Neural progenitor cell (in vitro differentiated cells): ENCODE measurements at regions not wholly inside any gene's neighbourhood (a gene's known extent, or its start where the extent isn't known, plus 50 kb on each side); places are given as distances from the start of the nearest gene placed in this dataset.

Experiments
- DNase-seq: peaks from one replicate; pipeline ENCODE4 v3.0.0-alpha.2; 2016; ENCODE audit warnings: low spot score
- H2AFZ ChIP-seq: fragments of 200-600 bp; sonication (generic); replicated peaks from 2 replicates; pipeline ENCODE4 v1.6.1; 2016; ENCODE audit warnings: antibody characterized with exemption
- H3F3A ChIP-seq: fragments of 200-600 bp; sonication (generic); 2 replicates; pipeline ENCODE4 v1.6.1; 2016; ENCODE audit warnings: antibody characterized with exemption, low read depth
- H3K27ac ChIP-seq: fragments of 200-600 bp; sonication (generic); 2 replicates; pipeline ENCODE4 v1.5.1; 2016; ENCODE audit warnings: mild to moderate bottlenecking
- H3K27me3 ChIP-seq: fragments of 200-600 bp; sonication (generic); 2 replicates; pipeline ENCODE4 v1.6.1; 2016; ENCODE audit warnings: mild to moderate bottlenecking, moderate library complexity
- H3K36me3 ChIP-seq: fragments of 200-600 bp; sonication (generic); 2 replicates; pipeline ENCODE4 v1.5.1; 2016
- H3K4me1 ChIP-seq: fragments of 200-600 bp; sonication (generic); 2 replicates; pipeline ENCODE4 v1.6.1; 2016; ENCODE audit warnings: mixed run types
- H3K4me2 ChIP-seq: fragments of 200-600 bp; sonication (generic); 2 replicates; pipeline ENCODE4 v1.6.1; 2016
- H3K4me3 ChIP-seq: fragments of 200-600 bp; sonication (generic); 2 replicates; pipeline ENCODE4 v1.5.1; 2016
- H3K79me2 ChIP-seq: fragments of 200-600 bp; sonication (generic); 2 replicates; pipeline ENCODE4 v1.6.1; 2016; ENCODE audit warnings: low read depth
- H3K9ac ChIP-seq: fragments of 200-600 bp; sonication (generic); 2 replicates; pipeline ENCODE4 v1.6.1; 2016
- H3K9me3 ChIP-seq: fragments of 200-600 bp; sonication (generic); 2 replicates; pipeline ENCODE4 v1.5.1; 2016; ENCODE audit warnings: low read depth
- H4K20me1 ChIP-seq: fragments of 200-600 bp; sonication (generic); 2 replicates; pipeline ENCODE4 v1.6.1; 2016; ENCODE audit warnings: low read depth
- H3K27ac Mint-ChIP-seq: 3 replicates; pipeline ENCODE4 v1.8.0; 2021; ENCODE audit warnings: mixed read lengths
- H3K27me3 Mint-ChIP-seq: 2 replicates; pipeline ENCODE4 v1.8.0; 2022; ENCODE audit warnings: low read depth, mild to moderate bottlenecking, inconsistent platforms, moderate library complexity, mixed read lengths; ENCODE audit not compliant: insufficient read depth
- H3K36me3 Mint-ChIP-seq: 3 replicates; pipeline ENCODE4 v1.8.0; 2021; ENCODE audit warnings: mixed read lengths
- H3K4me1 Mint-ChIP-seq: 3 replicates; pipeline ENCODE4 v1.8.0; 2021; ENCODE audit warnings: mixed read lengths
- H3K4me3 Mint-ChIP-seq: 3 replicates; pipeline ENCODE4 v1.8.0; 2021; ENCODE audit warnings: mild to moderate bottlenecking, moderate library complexity, mixed read lengths
- H3K9me3 Mint-ChIP-seq: 3 replicates; pipeline ENCODE4 v1.8.0; 2020; ENCODE audit warnings: mixed read lengths
- CTCF ChIP-seq: fragments of 200-600 bp; sonication (generic); IDR thresholded peaks from 2 replicates; pipeline ENCODE4 v1.5.1; 2017; ENCODE audit warnings: antibody characterized with exemption, mild to moderate bottlenecking
- EZH2 ChIP-seq: fragments of 200-600 bp; sonication (generic); IDR thresholded peaks from 2 replicates; pipeline ENCODE4 v1.6.1; 2017; ENCODE audit warnings: antibody characterized with exemption, mild to moderate bottlenecking, moderate library complexity
- EZH2phosphoT487 ChIP-seq: fragments of 200-600 bp; sonication (generic); IDR thresholded peaks from 2 replicates; pipeline ENCODE4 v1.6.1; 2017; ENCODE audit warnings: antibody characterized with exemption

- Mint-ChIP-seq H3K4me1 (peaks cover 5% of the 10 kb centered on the region), H3K9me3 (peaks cover 6% of the 10 kb centered on the region), H3K27ac (no peak overlapping the region), H3K4me3 (no peak overlapping the region), H3K27me3 (no peaks in the 10 kb centered on the region), H3K36me3 (no peaks in the 10 kb centered on the region)
- Histone ChIP-seq H3K4me2 (no peak overlapping the region), H3K9ac (no peak overlapping the region), H3K79me2 (no peaks in the 10 kb centered on the region), H3K27me3 (no peaks in the 10 kb centered on the region), H4K20me1 (no peaks in the 10 kb centered on the region), H3K9me3 (no peaks in the 10 kb centered on the region), H3K36me3 (no peaks in the 10 kb centered on the region), H2AFZ (no peak overlapping the region), H3F3A (no peaks in the 10 kb centered on the region), H3K4me3 (no peak overlapping the region), H3K27ac (no peak overlapping the region), H3K4me1 (no peaks in the 10 kb centered on the region)
- TF ChIP-seq EZH2phosphoT487 (no peak), EZH2 (no peak), CTCF (no peak)
- DNase-seq: no peak
These were observed 255.7 kb upstream of the TNC start for GRCh38 chr9:115373710-115374045.

- no peaks in the 10 kb centered on the region for H3K27me3 ChIP-seq
- no peaks in the 10 kb centered on the region for H3K79me2 ChIP-seq
- H3K4me2 ChIP-seq: no peak overlapping the region
- DNase-seq: no peak
- no peaks in the 10 kb centered on the region for H3K36me3 ChIP-seq
- Mint-ChIP-seq H3K27me3 (no peaks in the 10 kb centered on the region), H3K4me3 (no peak overlapping the region), H3K36me3 (no peaks in the 10 kb centered on the region), H3K27ac (no peak overlapping the region), H3K9me3 (peaks cover 6% of the 10 kb centered on the region), H3K4me1 (peaks cover 5% of the 10 kb centered on the region)
- no peaks in the 10 kb centered on the region for H3F3A ChIP-seq
- H3K4me3 ChIP-seq: no peak overlapping the region
- H4K20me1 ChIP-seq: no peaks in the 10 kb centered on the region
- TF ChIP-seq EZH2 (no peak), CTCF (no peak), EZH2phosphoT487 (no peak)
- no peaks in the 10 kb centered on the region for H3K9me3 ChIP-seq
- no peaks in the 10 kb centered on the region for H3K4me1 ChIP-seq
- no peak overlapping the region for H2AFZ ChIP-seq
- H3K9ac ChIP-seq: no peak overlapping the region
- H3K27ac ChIP-seq: no peak overlapping the region
These were observed 256.8 kb upstream of the TNC start for GRCh38 chr9:115374724-115375268.

- H3K27me3 ChIP-seq: no peaks in the 10 kb centered on the region
- Mint-ChIP-seq H3K9me3 (peaks cover 13% of the 10 kb centered on the region), H3K4me1 (peaks cover 2% of the 10 kb centered on the region), H3K27me3 (no peaks in the 10 kb centered on the region), H3K27ac (no peak overlapping the region), H3K36me3 (no peaks in the 10 kb centered on the region), H3K4me3 (no peak overlapping the region)
- H3K4me1 ChIP-seq: no peaks in the 10 kb centered on the region
- H3K9me3 ChIP-seq: no peaks in the 10 kb centered on the region
- H3K9ac ChIP-seq: no peak overlapping the region
- H3K79me2 ChIP-seq: no peaks in the 10 kb centered on the region
- no peak overlapping the region for H3K27ac ChIP-seq
- no peak for TF ChIP-seq EZH2
- no peak for TF ChIP-seq CTCF
- no peak for TF ChIP-seq EZH2phosphoT487
- no peak for DNase-seq
- H3K4me3 ChIP-seq: no peak overlapping the region
- H3K36me3 ChIP-seq: no peaks in the 10 kb centered on the region
- no peaks in the 10 kb centered on the region for H3F3A ChIP-seq
- no peak overlapping the region for H3K4me2 ChIP-seq
- H4K20me1 ChIP-seq: no peaks in the 10 kb centered on the region
- H2AFZ ChIP-seq: no peak overlapping the region
These were observed 260.3 kb upstream of the TNC start for GRCh38 chr9:115378241-115378640.
